ENCODE measurements at regions not wholly inside any gene's neighbourhood (a gene's known extent, or its start where the extent isn't known, plus 50 kb on each side); places are given as distances from the start of the nearest gene placed in this dataset.
A peak's percentile ranks its signal among the peaks of the same experiment; 100 is the strongest.

DNA sequence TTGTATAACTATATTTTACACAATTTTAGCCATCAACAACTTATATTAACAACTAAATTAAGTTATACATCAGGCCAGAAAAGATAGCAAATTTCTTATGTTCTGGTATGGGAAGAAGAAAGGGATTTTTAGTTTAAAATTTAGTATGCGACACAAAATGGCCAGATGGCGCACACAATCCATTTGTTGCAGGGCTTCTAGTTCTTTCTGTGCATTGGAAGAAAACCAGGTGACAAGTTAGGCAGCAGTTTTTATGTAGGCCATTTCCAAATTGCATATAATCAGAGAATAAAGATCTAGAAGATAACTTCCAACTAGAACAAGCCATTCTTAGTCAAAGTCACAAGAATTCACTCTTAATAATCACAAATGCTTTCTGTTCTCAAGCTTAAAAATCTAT lies 230.1 kb upstream of the ZNF717 start:
- intact Hi-C loops (cut with DNase I; ENCODE audit: low total_unique reads), result no loop called here
- no peaks in the 10 kb centered on the region for H3K36me3 ChIP-seq
- no peak overlapping the region for H3K27ac ChIP-seq
- in situ Hi-C loops (cut with MboI; ENCODE audit: low pct_ligation_motif_present in 1 of 4, low pct_unique_long_range_greater_than_20kb in 1 of 4, low sequenced_read_pairs in 3 of 4), result no loop called here
- no peaks in the 10 kb centered on the region for H3K9me3 ChIP-seq
- TF ChIP-seq EP300 (IDR thresholded peaks at IDR 0.05; ENCODE audit: low read depth), result no peak
- no peak for TF ChIP-seq POLR2A (IDR thresholded peaks at IDR 0.05)
- TF ChIP-seq, protein P1, sequence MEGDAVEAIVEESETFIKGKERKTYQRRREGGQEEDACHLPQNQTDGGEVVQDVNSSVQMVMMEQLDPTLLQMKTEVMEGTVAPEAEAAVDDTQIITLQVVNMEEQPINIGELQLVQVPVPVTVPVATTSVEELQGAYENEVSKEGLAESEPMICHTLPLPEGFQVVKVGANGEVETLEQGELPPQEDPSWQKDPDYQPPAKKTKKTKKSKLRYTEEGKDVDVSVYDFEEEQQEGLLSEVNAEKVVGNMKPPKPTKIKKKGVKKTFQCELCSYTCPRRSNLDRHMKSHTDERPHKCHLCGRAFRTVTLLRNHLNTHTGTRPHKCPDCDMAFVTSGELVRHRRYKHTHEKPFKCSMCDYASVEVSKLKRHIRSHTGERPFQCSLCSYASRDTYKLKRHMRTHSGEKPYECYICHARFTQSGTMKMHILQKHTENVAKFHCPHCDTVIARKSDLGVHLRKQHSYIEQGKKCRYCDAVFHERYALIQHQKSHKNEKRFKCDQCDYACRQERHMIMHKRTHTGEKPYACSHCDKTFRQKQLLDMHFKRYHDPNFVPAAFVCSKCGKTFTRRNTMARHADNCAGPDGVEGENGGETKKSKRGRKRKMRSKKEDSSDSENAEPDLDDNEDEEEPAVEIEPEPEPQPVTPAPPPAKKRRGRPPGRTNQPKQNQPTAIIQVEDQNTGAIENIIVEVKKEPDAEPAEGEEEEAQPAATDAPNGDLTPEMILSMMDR (IDR thresholded peaks at IDR 0.05), result no peak
- TF ChIP-seq POLR2AphosphoS5 (IDR thresholded peaks at IDR 0.05), result no peak
- no peak for DNase-seq
- H3K4me1 ChIP-seq, result no peaks in the 10 kb centered on the region
- WGBS, 2 donors (ENCODE audit: low coverage in 1 of 2), result 98 to 100% methylated on average over 2 of the region's 2 CpGs
- H3K4me3 ChIP-seq, result no peak overlapping the region
- no peaks in the 10 kb centered on the region for H3K27me3 ChIP-seq

DNA sequence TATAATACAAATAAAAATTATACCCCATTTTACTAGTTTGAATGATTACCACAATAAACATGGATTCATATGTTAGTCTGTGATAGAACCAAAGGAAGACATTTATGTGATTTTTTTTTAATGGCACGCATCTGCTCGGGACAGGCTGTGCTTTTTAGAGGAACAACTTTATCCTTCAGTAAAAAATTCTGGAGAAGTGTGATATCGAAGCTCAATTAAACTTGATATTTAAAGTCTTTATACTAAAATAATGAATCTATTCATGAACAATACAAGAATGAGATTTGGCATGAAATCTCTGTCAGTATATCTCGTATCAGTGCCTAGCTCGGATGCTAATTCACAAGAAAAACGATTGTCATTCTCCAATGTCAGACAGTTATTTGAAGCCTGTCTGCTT lies 230.8 kb upstream of the ZNF717 start:
- no peaks in the 10 kb centered on the region for H3K36me3 ChIP-seq
- no peak overlapping the region for H3K27ac ChIP-seq
- TF ChIP-seq POLR2AphosphoS5 (IDR thresholded peaks at IDR 0.05) (no peak), EP300 (IDR thresholded peaks at IDR 0.05; ENCODE audit: low read depth) (no peak), POLR2A (IDR thresholded peaks at IDR 0.05) (no peak)
- no peaks in the 10 kb centered on the region for H3K4me1 ChIP-seq
- H3K4me3 ChIP-seq, result no peak overlapping the region
- intact Hi-C loops (cut with DNase I; ENCODE audit: low total_unique reads) (no loop called here), in situ Hi-C loops (cut with MboI; ENCODE audit: low pct_ligation_motif_present in 1 of 4, low pct_unique_long_range_greater_than_20kb in 1 of 4, low sequenced_read_pairs in 3 of 4) (no loop called here)
- DNase-seq, result no peak
- WGBS, 2 donors (ENCODE audit: low coverage in 1 of 2), result 82 to 84% methylated on average over 6 of the region's 6 CpGs
- no peaks in the 10 kb centered on the region for H3K27me3 ChIP-seq
- no peaks in the 10 kb centered on the region for H3K9me3 ChIP-seq

DNA sequence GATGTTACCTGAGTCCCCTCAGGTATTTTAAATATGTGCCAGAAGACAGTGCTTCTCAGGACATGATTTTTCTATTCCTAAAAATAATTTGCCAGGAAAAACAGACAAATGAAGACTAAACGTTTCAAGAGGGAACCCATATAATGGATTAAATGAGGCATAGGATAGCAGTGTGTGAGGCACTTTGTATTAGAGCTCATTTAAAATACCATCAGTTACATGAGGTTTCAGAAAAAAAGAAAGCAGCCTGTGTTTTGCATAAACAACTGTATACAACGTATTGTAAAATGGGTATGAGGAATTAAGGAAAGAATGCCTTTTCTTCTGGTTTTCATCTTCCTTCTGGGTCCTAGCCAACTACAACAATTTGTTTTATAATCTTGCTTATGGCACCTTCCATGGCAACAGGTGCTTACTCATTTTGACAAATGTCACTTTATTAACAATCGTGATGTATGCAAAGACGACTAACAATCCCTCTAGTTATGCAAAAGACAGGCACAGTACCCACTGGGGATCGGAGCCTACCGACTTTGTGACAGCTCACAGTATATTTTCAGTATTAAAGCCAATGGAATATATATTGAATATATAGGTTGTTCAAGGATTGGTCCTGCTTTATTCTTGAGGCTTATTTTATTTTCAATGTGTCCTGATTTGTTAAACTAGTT lies 231.6 kb upstream of the ZNF717 start:
- 65 to 66% methylated on average over 6 of the region's 6 CpGs for WGBS, 2 donors (ENCODE audit: low coverage in 1 of 2)
- Histone ChIP-seq H3K27ac (no peak overlapping the region), H3K4me1 (no peaks in the 10 kb centered on the region), H3K4me3 (no peak overlapping the region), H3K27me3 (no peaks in the 10 kb centered on the region), H3K36me3 (no peaks in the 10 kb centered on the region), H3K9me3 (no peaks in the 10 kb centered on the region)
- TF ChIP-seq POLR2A (IDR thresholded peaks at IDR 0.05), result no peak
- TF ChIP-seq, protein P1 (IDR thresholded peaks at IDR 0.05), result no peak
- TF ChIP-seq EP300 (IDR thresholded peaks at IDR 0.05; ENCODE audit: low read depth), result no peak
- no peak for TF ChIP-seq POLR2AphosphoS5 (IDR thresholded peaks at IDR 0.05)
- in situ Hi-C loops (cut with MboI; ENCODE audit: low pct_ligation_motif_present in 1 of 4, low pct_unique_long_range_greater_than_20kb in 1 of 4, low sequenced_read_pairs in 3 of 4) (no loop called here), intact Hi-C loops (cut with DNase I; ENCODE audit: low total_unique reads) (no loop called here)
- no peak for DNase-seq

DNA sequence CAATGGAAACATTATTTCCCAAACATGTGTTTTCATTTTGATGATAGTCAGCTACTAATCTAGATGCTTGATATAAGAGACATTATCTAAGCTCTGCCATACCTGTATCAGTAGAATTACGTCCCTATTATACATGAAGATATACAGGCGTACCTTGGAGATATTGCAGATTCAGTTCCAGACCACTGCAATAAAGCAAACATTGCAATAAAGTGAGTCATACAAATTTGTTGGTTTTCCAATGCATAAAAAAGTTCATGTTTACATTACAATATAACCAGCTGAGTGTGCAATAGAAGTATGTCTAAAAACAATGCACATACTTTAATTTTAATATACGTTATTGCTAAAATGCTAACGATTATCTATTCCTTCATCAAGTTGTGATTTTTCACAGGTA lies 236.0 kb upstream of the ZNF717 start:
- no peaks in the 10 kb centered on the region for H3K4me1 ChIP-seq
- no peak overlapping the region for H3K27ac ChIP-seq
- no peak overlapping the region for H3K4me3 ChIP-seq
- DNase-seq, result no peak
- intact Hi-C loops (cut with DNase I; ENCODE audit: low total_unique reads), result no loop called here
- no peaks in the 10 kb centered on the region for H3K36me3 ChIP-seq
- 57 to 59% methylated on average over 4 of the region's 4 CpGs for WGBS, 2 donors (ENCODE audit: low coverage in 1 of 2)
- H3K27me3 ChIP-seq, result no peaks in the 10 kb centered on the region
- in situ Hi-C loops (cut with MboI; ENCODE audit: low pct_ligation_motif_present in 1 of 4, low pct_unique_long_range_greater_than_20kb in 1 of 4, low sequenced_read_pairs in 3 of 4), result no loop called here
- H3K9me3 ChIP-seq, result no peaks in the 10 kb centered on the region
- no peak for TF ChIP-seq POLR2A (IDR thresholded peaks at IDR 0.05)
- TF ChIP-seq EP300 (IDR thresholded peaks at IDR 0.05; ENCODE audit: low read depth), result no peak
- TF ChIP-seq POLR2AphosphoS5 (IDR thresholded peaks at IDR 0.05), result no peak
- TF ChIP-seq, protein P1 (IDR thresholded peaks at IDR 0.05), result no peak

DNA sequence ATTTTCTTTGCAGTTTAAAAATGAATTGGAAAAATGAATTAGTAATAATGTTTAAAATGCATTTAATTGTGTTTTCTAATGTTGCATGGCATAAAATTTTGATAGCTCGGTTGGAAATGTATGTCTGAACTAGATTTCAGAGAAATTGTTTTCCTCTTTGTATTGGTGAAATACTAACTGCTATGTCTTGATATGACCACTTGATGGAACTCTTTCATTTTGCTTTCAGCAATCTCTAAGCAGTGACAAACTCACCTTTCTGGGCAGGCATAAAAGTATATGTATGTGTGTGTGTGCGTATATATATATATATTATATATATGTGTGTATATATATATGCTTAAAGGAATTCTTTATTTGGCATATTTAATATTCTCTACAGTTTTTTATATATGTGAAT lies 239.3 kb upstream of the ZNF717 start:
- TF ChIP-seq POLR2AphosphoS5 (IDR thresholded peaks at IDR 0.05), result no peak
- TF ChIP-seq, protein P1 (IDR thresholded peaks at IDR 0.05), result peak in 2 of 5 experiments; percentile 14 to 17
- TF ChIP-seq POLR2A (IDR thresholded peaks at IDR 0.05), result no peak
- TF ChIP-seq EP300 (IDR thresholded peaks at IDR 0.05; ENCODE audit: low read depth), result no peak
- no peaks in the 10 kb centered on the region for H3K27me3 ChIP-seq
- 45 to 46% methylated on average over 2 of the region's 2 CpGs for WGBS, 2 donors (ENCODE audit: low coverage in 1 of 2)
- H3K9me3 ChIP-seq, result no peaks in the 10 kb centered on the region
- in situ Hi-C loops (cut with MboI; ENCODE audit: low pct_ligation_motif_present in 1 of 4, low pct_unique_long_range_greater_than_20kb in 1 of 4, low sequenced_read_pairs in 3 of 4), result no loop called here
- no peaks in the 10 kb centered on the region for H3K4me1 ChIP-seq
- H3K27ac ChIP-seq, result no peak overlapping the region
- H3K36me3 ChIP-seq, result no peaks in the 10 kb centered on the region
- intact Hi-C loops (cut with DNase I; ENCODE audit: low total_unique reads), result no loop called here
- no peak overlapping the region for H3K4me3 ChIP-seq
- no peak for DNase-seq

Measured in transverse colon (tissue), 4 donors.